Retinal pigment epithelial cell (primary cell): ENCODE measurements at regions not wholly inside any gene's neighbourhood (a gene's known extent, or its start where the extent isn't known, plus 50 kb on each side); places are given as distances from the start of the nearest gene placed in this dataset.

ENCODE experiments used
- DNase-seq: peaks from one replicate; pipeline ENCODE4 v3.0.0-alpha.2; 2010; ENCODE audit warnings: low read depth
- H3K4me3 ChIP-seq: 2 replicates; pipeline ENCODE4 v1.5.1; 2011; ENCODE audit warnings: mild to moderate bottlenecking, low read length, control low read depth, moderate library complexity
- TF ChIP-seq, protein P1 (sequence below): conservative IDR thresholded peaks from 2 replicates; pipeline ENCODE4 v1.5.1; 2011; ENCODE audit warnings: low read depth, low read length, control low read depth, inconsistent platforms

- TF ChIP-seq, protein P1, sequence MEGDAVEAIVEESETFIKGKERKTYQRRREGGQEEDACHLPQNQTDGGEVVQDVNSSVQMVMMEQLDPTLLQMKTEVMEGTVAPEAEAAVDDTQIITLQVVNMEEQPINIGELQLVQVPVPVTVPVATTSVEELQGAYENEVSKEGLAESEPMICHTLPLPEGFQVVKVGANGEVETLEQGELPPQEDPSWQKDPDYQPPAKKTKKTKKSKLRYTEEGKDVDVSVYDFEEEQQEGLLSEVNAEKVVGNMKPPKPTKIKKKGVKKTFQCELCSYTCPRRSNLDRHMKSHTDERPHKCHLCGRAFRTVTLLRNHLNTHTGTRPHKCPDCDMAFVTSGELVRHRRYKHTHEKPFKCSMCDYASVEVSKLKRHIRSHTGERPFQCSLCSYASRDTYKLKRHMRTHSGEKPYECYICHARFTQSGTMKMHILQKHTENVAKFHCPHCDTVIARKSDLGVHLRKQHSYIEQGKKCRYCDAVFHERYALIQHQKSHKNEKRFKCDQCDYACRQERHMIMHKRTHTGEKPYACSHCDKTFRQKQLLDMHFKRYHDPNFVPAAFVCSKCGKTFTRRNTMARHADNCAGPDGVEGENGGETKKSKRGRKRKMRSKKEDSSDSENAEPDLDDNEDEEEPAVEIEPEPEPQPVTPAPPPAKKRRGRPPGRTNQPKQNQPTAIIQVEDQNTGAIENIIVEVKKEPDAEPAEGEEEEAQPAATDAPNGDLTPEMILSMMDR: no peak
- no peak overlapping the region for H3K4me3 ChIP-seq
- no peak for DNase-seq
Measured at GRCh38 chr16:54815177-54815576, 115.5 kb upstream of the IRX5 start.

GRCh38 chr16:54813778-54814177 lies 116.9 kb upstream of the IRX5 start:
- no peak overlapping the region for H3K4me3 ChIP-seq
- TF ChIP-seq, protein P1: no peak
- DNase-seq: no peak

DNA sequence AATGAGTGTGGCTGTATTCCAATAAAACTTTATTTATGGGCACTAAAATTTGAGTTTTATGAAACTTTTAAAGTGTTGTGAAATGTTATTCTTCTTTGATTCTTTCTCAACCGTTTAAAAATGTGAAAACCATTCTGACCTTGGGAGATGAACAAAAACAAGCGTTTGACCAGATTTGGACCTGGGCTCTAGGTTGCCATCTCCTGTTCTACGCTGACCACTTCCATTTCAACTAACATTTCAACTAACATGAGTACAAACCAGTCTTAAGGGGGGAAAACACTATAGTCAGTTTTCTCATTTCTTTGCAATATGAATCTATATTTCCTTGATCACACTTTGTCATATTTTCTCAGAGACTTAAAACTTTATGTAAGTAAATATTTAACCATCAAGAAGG lies 118.4 kb upstream of the IRX5 start:
- H3K4me3 ChIP-seq: no peak overlapping the region
- TF ChIP-seq, protein P1: no peak
- no peak for DNase-seq

GRCh38 chr16:54808890-54809289 lies 121.8 kb upstream of the IRX5 start:
- TF ChIP-seq, protein P1: no peak
- no peak for DNase-seq
- no peak overlapping the region for H3K4me3 ChIP-seq

- H3K4me3 ChIP-seq: no peak overlapping the region
- TF ChIP-seq, protein P1: no peak
- no peak for DNase-seq
Measured at GRCh38 chr16:54806881-54807360, 123.7 kb upstream of the IRX5 start.

GRCh38 chr16:54806378-54806777 lies 124.3 kb upstream of the IRX5 start:
- TF ChIP-seq, protein P1: no peak
- DNase-seq: no peak
- H3K4me3 ChIP-seq: no peak overlapping the region

GRCh38 chr16:54805648-54806047 lies 125.0 kb upstream of the IRX5 start:
- DNase-seq: no peak
- H3K4me3 ChIP-seq: no peak overlapping the region
- TF ChIP-seq, protein P1: no peak
